ENCODE measurements at regions not wholly inside any gene's neighbourhood (a gene's known extent, or its start where the extent isn't known, plus 50 kb on each side); places are given as distances from the start of the nearest gene placed in this dataset.

- Histone ChIP-seq H3K4me3 (ENCODE audit: low read depth, low read length) (no peak overlapping the region), H3K36me3 (ENCODE audit: control insufficient read depth, insufficient read depth, low read length) (no peaks in the 10 kb centered on the region), H3K27me3 (ENCODE audit: control insufficient read depth, insufficient read depth, low read length) (no peaks in the 10 kb centered on the region)
- no peak for DNase-seq (ENCODE audit: low read depth)
- no peak for TF ChIP-seq CTCF (IDR thresholded peaks at IDR 0.05; ENCODE audit: insufficient read depth, low read length, poor library complexity, severe bottlenecking)
These were observed 129.2 kb upstream of the SUCLG2 start for GRCh38 chr3:67783281-67784250.

DNA sequence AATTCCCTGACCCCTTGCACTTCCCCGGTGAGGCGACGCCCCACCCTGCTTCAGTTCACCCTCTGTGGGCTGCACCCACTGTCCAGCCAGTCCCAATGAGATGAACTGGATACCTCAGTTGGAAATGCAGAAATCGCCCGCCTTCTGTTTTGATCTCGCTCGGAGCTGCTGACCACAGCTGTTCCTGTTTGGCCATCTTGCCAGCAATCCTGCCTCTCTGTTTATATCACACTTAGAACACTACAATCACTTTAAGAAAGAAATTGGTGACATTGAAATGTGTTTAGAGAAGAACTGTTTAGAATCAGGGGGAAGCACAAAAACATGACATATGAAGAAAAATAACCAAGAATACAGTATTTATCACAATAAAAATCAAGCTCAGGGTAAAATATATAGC is 127.5 kb upstream of the SUCLG2 start:
- no peak for TF ChIP-seq CTCF (IDR thresholded peaks at IDR 0.05; ENCODE audit: insufficient read depth, low read length, poor library complexity, severe bottlenecking)
- no peak overlapping the region for H3K4me3 ChIP-seq (ENCODE audit: low read depth, low read length)
- H3K36me3 ChIP-seq (ENCODE audit: control insufficient read depth, insufficient read depth, low read length) = no peaks in the 10 kb centered on the region
- H3K27me3 ChIP-seq (ENCODE audit: control insufficient read depth, insufficient read depth, low read length) = no peaks in the 10 kb centered on the region
- DNase-seq (ENCODE audit: low read depth) = no peak

GRCh38 chr3:67781218-67781617 is 126.8 kb upstream of the SUCLG2 start:
- Histone ChIP-seq H3K27me3 (ENCODE audit: control insufficient read depth, insufficient read depth, low read length) (no peaks in the 10 kb centered on the region), H3K36me3 (ENCODE audit: control insufficient read depth, insufficient read depth, low read length) (no peaks in the 10 kb centered on the region), H3K4me3 (ENCODE audit: low read depth, low read length) (no peak overlapping the region)
- DNase-seq (ENCODE audit: low read depth) = no peak
- TF ChIP-seq CTCF (IDR thresholded peaks at IDR 0.05; ENCODE audit: insufficient read depth, low read length, poor library complexity, severe bottlenecking) = no peak

GRCh38 chr3:67774676-67775075 is 120.3 kb upstream of the SUCLG2 start:
- Histone ChIP-seq H3K4me3 (ENCODE audit: low read depth, low read length) (no peak overlapping the region), H3K36me3 (ENCODE audit: control insufficient read depth, insufficient read depth, low read length) (no peaks in the 10 kb centered on the region), H3K27me3 (ENCODE audit: control insufficient read depth, insufficient read depth, low read length) (no peaks in the 10 kb centered on the region)
- DNase-seq (ENCODE audit: low read depth) = no peak
- TF ChIP-seq CTCF (IDR thresholded peaks at IDR 0.05; ENCODE audit: insufficient read depth, low read length, poor library complexity, severe bottlenecking) = no peak

GRCh38 chr3:67765575-67765974 is 111.2 kb upstream of the SUCLG2 start:
- H3K36me3 ChIP-seq (ENCODE audit: control insufficient read depth, insufficient read depth, low read length) = no peaks in the 10 kb centered on the region
- no peak for TF ChIP-seq CTCF (IDR thresholded peaks at IDR 0.05; ENCODE audit: insufficient read depth, low read length, poor library complexity, severe bottlenecking)
- no peak for DNase-seq (ENCODE audit: low read depth)
- H3K4me3 ChIP-seq (ENCODE audit: low read depth, low read length) = no peak overlapping the region
- H3K27me3 ChIP-seq (ENCODE audit: control insufficient read depth, insufficient read depth, low read length) = no peaks in the 10 kb centered on the region

Data from kidney epithelial cell (primary cell).